ENCODE measurements at regions not wholly inside any gene's neighbourhood (a gene's known extent, or its start where the extent isn't known, plus 50 kb on each side); places are given as distances from the start of the nearest gene placed in this dataset.

GRCh38 chr1:38257374-38257773 is 210.8 kb upstream of the POU3F1 start:
- ChIA-PET CTCF (no interaction called here), POLR2A (no interaction called here)
- Mint-ChIP-seq H3K27me3 (peaks cover 12% of the 10 kb centered on the region), H3K9me3 (no peaks in the 10 kb centered on the region), H3K36me3 (ENCODE audit: low read depth) (no peaks in the 10 kb centered on the region), H3K4me3 (no peak overlapping the region), H3K27ac (no peak overlapping the region), H3K4me1 (peaks cover 3% of the 10 kb centered on the region)
- DNase-seq = no peak

- no peaks in the 10 kb centered on the region for H3K36me3 Mint-ChIP-seq (ENCODE audit: low read depth)
- peaks cover 3% of the 10 kb centered on the region for H3K4me1 Mint-ChIP-seq
- H3K4me3 Mint-ChIP-seq = no peak overlapping the region
- H3K9me3 Mint-ChIP-seq = no peaks in the 10 kb centered on the region
- CTCF ChIA-PET = no interaction called here
- no peak for DNase-seq
- POLR2A ChIA-PET = no interaction called here
- peaks cover 12% of the 10 kb centered on the region for H3K27me3 Mint-ChIP-seq
- H3K27ac Mint-ChIP-seq = no peak overlapping the region
Observed at GRCh38 chr1:38256072-38256471, 209.5 kb upstream of the POU3F1 start.

DNA sequence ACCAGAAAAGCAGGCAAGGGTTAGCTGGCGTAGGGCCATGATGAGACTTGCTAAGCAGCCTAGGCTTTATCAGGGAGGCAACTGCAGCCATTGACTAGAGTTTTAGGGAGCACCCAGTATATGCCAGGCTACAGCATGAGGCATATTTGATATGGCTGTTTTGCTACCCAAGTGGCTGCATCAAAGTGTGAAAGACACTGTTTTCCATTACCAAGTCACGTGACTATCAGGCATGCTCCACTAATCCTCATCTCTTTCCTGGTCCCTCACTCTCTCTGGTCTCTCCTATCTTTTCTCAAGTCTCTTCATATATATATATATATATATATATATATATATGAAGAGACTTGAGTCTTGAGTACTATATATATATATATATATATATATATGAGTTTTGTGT is 206.7 kb upstream of the POU3F1 start:
- Mint-ChIP-seq H3K27me3 (peaks cover 8% of the 10 kb centered on the region), H3K36me3 (ENCODE audit: low read depth) (no peaks in the 10 kb centered on the region), H3K4me1 (peaks cover 3% of the 10 kb centered on the region), H3K9me3 (no peaks in the 10 kb centered on the region), H3K4me3 (no peak overlapping the region), H3K27ac (no peak overlapping the region)
- ChIA-PET CTCF (no interaction called here), POLR2A (no interaction called here)
- DNase-seq = no peak

DNA sequence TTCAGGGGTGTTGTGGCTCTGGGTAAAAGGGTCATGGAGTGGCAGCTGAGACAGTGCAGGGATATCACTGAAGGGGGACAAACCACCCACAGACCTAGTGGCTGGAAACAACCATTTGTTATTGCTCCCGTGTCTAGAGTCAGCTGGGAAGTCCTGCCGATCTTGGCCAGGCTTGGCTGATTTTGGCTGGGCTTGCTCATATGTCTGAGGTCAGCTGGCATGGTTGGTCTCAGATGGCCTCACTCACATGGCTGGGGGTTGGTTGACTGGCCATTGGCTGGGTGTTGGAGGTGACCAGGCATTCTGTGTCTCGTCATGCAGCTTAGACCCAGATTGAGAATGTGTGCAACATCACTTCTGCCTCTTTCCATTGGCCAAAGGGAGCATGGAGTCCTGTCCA is 203.8 kb upstream of the POU3F1 start:
- POLR2A ChIA-PET = no interaction called here
- CTCF ChIA-PET = no interaction called here
- Mint-ChIP-seq H3K36me3 (ENCODE audit: low read depth) (no peaks in the 10 kb centered on the region), H3K4me3 (no peak overlapping the region), H3K9me3 (no peaks in the 10 kb centered on the region), H3K27ac (no peak overlapping the region), H3K4me1 (peaks cover 3% of the 10 kb centered on the region), H3K27me3 (peaks cover 4% of the 10 kb centered on the region)
- DNase-seq = no peak

- Mint-ChIP-seq H3K4me3 (no peak overlapping the region), H3K27me3 (peaks cover 4% of the 10 kb centered on the region), H3K9me3 (no peaks in the 10 kb centered on the region), H3K36me3 (ENCODE audit: low read depth) (no peaks in the 10 kb centered on the region), H3K27ac (no peak overlapping the region), H3K4me1 (peaks cover under 1% of the 10 kb centered on the region)
- ChIA-PET CTCF (no interaction called here), POLR2A (no interaction called here)
- DNase-seq = no peak
Observed at GRCh38 chr1:38249001-38249400, 202.4 kb upstream of the POU3F1 start.

GRCh38 chr1:38246955-38247952 is 200.7 kb upstream of the POU3F1 start:
- H3K9me3 Mint-ChIP-seq = no peaks in the 10 kb centered on the region
- DNase-seq = no peak
- ChIA-PET POLR2A (no interaction called here), CTCF (no interaction called here)
- no peak overlapping the region for H3K4me3 Mint-ChIP-seq
- H3K27me3 Mint-ChIP-seq = peaks cover 4% of the 10 kb centered on the region
- H3K27ac Mint-ChIP-seq = no peak overlapping the region
- H3K4me1 Mint-ChIP-seq = no peaks in the 10 kb centered on the region
- no peaks in the 10 kb centered on the region for H3K36me3 Mint-ChIP-seq (ENCODE audit: low read depth)

- ChIA-PET CTCF (no interaction called here), POLR2A (no interaction called here)
- DNase-seq = no peak
- no peaks in the 10 kb centered on the region for H3K36me3 Mint-ChIP-seq (ENCODE audit: low read depth)
- H3K27ac Mint-ChIP-seq = no peak overlapping the region
- no peak overlapping the region for H3K4me3 Mint-ChIP-seq
- no peaks in the 10 kb centered on the region for H3K4me1 Mint-ChIP-seq
- peaks cover 2% of the 10 kb centered on the region for H3K27me3 Mint-ChIP-seq
- H3K9me3 Mint-ChIP-seq = no peaks in the 10 kb centered on the region
Observed at GRCh38 chr1:38244218-38244845, 197.7 kb upstream of the POU3F1 start.

- H3K27me3 Mint-ChIP-seq = peaks cover 2% of the 10 kb centered on the region
- no peak overlapping the region for H3K27ac Mint-ChIP-seq
- no peaks in the 10 kb centered on the region for H3K36me3 Mint-ChIP-seq (ENCODE audit: low read depth)
- no peaks in the 10 kb centered on the region for H3K4me1 Mint-ChIP-seq
- H3K9me3 Mint-ChIP-seq = no peaks in the 10 kb centered on the region
- ChIA-PET CTCF (interaction anchor here (0.8 kb wide), 1 partner anchor 239 kb away, joined by 3 read pairs; no protein-coding TSS in a partner anchor), POLR2A (no interaction called here)
- no peak overlapping the region for H3K4me3 Mint-ChIP-seq
- DNase-seq = no peak
Observed at GRCh38 chr1:38243106-38243505, 196.5 kb upstream of the POU3F1 start.

DNA sequence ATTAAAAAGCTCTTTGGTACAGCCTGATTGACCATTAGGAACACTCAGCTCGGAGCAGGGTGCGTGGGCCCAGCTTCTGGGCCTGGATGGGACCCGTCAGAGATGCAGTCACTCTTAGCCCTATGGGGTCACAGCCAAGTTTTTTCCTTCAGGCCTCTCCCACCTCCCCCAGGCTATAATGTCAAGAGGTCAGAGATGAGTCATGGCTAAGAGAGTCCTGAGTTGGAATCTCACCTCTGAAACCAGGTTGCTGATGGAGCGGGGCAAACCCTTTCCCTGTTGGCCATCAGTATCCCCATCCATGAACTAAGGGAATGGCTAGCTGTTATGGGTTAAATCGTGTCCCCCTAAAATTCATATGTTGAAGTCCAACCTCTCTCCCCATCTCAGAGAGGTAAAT is 195.9 kb upstream of the POU3F1 start:
- DNase-seq = no peak
- H3K4me3 Mint-ChIP-seq = no peak overlapping the region
- ChIA-PET CTCF (no interaction called here), POLR2A (no interaction called here)
- H3K36me3 Mint-ChIP-seq (ENCODE audit: low read depth) = no peaks in the 10 kb centered on the region
- H3K27me3 Mint-ChIP-seq = no peaks in the 10 kb centered on the region
- H3K9me3 Mint-ChIP-seq = no peaks in the 10 kb centered on the region
- no peaks in the 10 kb centered on the region for H3K4me1 Mint-ChIP-seq
- no peak overlapping the region for H3K27ac Mint-ChIP-seq

- Mint-ChIP-seq H3K4me3 (no peak overlapping the region), H3K36me3 (ENCODE audit: low read depth) (no peaks in the 10 kb centered on the region), H3K4me1 (no peaks in the 10 kb centered on the region), H3K27me3 (no peaks in the 10 kb centered on the region), H3K9me3 (no peaks in the 10 kb centered on the region), H3K27ac (no peak overlapping the region)
- DNase-seq = no peak
- ChIA-PET POLR2A (no interaction called here), CTCF (no interaction called here)
Observed at GRCh38 chr1:38241594-38242334, 195.2 kb upstream of the POU3F1 start.

GRCh38 chr1:38240618-38241017 is 194.0 kb upstream of the POU3F1 start:
- POLR2A ChIA-PET = no interaction called here
- DNase-seq = no peak
- Mint-ChIP-seq H3K9me3 (no peaks in the 10 kb centered on the region), H3K27ac (no peak overlapping the region), H3K4me3 (no peak overlapping the region), H3K27me3 (peaks cover 2% of the 10 kb centered on the region), H3K4me1 (no peaks in the 10 kb centered on the region), H3K36me3 (ENCODE audit: low read depth) (no peaks in the 10 kb centered on the region)
- CTCF ChIA-PET = interaction anchor here (0.6 kb wide), 1 partner anchor 589 kb away, joined by 3 read pairs; no protein-coding TSS in a partner anchor

DNA sequence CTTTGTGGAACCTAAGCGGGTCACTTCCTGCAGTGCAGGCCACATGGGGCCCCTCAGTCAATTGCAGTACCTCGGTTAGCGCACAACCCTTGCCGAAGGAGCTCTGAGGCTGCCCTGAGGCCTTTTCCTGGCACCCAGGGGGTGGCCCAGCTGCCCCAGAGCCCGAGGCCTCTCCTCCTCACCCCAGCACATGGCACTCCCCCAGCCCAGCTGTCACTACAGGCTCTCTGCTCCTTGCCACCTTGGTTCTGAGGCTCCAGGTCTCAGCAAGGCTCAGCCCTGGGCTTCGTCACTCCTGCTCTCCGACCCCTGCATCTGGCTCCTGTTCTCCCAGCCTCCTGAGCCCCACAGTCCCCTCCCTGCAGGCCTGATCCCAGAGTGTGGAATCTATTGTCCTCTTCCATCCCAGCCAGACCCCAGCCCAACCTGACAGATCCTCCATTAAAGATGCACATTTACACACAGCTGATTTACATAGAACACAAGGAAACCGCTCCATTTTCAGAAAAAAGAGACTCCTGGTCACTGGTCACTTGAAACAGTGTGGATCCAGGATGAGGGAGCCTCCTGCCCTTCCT is 192.8 kb upstream of the POU3F1 start:
- POLR2A ChIA-PET = no interaction called here
- no peak for DNase-seq
- Mint-ChIP-seq H3K9me3 (no peaks in the 10 kb centered on the region), H3K36me3 (ENCODE audit: low read depth) (no peaks in the 10 kb centered on the region), H3K27me3 (peaks cover 2% of the 10 kb centered on the region), H3K27ac (no peak overlapping the region), H3K4me1 (no peaks in the 10 kb centered on the region), H3K4me3 (no peak overlapping the region)
- CTCF ChIA-PET = no interaction called here

- H3K27ac Mint-ChIP-seq = no peak overlapping the region
- DNase-seq = no peak
- POLR2A ChIA-PET = no interaction called here
- H3K4me1 Mint-ChIP-seq = no peaks in the 10 kb centered on the region
- H3K4me3 Mint-ChIP-seq = no peak overlapping the region
- H3K9me3 Mint-ChIP-seq = no peaks in the 10 kb centered on the region
- peaks cover 2% of the 10 kb centered on the region for H3K27me3 Mint-ChIP-seq
- H3K36me3 Mint-ChIP-seq (ENCODE audit: low read depth) = no peaks in the 10 kb centered on the region
- CTCF ChIA-PET = no interaction called here
Observed at GRCh38 chr1:38238294-38238693, 191.7 kb upstream of the POU3F1 start.

All from activated CD4-positive, alpha-beta T cell treated with anti-CD3 and anti-CD28 coated beads, Interleukin-2, amount 10 ng/mL, durations not matched to agents 7 days and 5 days (primary cell).